ENCODE measurements at regions not wholly inside any gene's neighbourhood (a gene's known extent, or its start where the extent isn't known, plus 50 kb on each side); places are given as distances from the start of the nearest gene placed in this dataset.

- Histone ChIP-seq H3K4ac (ENCODE audit: low read depth, low read length) (no peak overlapping the region), H3K23me2 (ENCODE audit: insufficient read length, low read depth, low read length, poor library complexity, severe bottlenecking) (no peaks in the 10 kb centered on the region), H4K20me1 (ENCODE audit: control insufficient read depth, insufficient read depth, insufficient read length) (no peaks in the 10 kb centered on the region), H3K23ac (ENCODE audit: insufficient read length, low read depth, low read length) (no peak overlapping the region), H2BK20ac (ENCODE audit: low read depth, low read length, poor library complexity, severe bottlenecking) (no peak overlapping the region), H3K27me3 (ENCODE audit: insufficient read depth, low read length) (no peaks in the 10 kb centered on the region), H2BK5ac (ENCODE audit: insufficient read length, low read length) (no peak overlapping the region), H2AK5ac (ENCODE audit: insufficient read length, low read length) (no peak overlapping the region), H2BK120ac (ENCODE audit: low read depth, low read length, poor library complexity, severe bottlenecking) (no peak overlapping the region), H4K8ac (replicated peaks; ENCODE audit: insufficient read length, low read depth, low read length) (no peak overlapping the region), H2AFZ (ENCODE audit: low read length) (no peak overlapping the region), H4K5ac (ENCODE audit: insufficient read length, low read depth, low read length) (no peak overlapping the region), H3K9me3 (ENCODE audit: control insufficient read depth, low read depth, low read length) (no peaks in the 10 kb centered on the region), H3K56ac (ENCODE audit: insufficient read length, low read depth, low read length) (no peak overlapping the region), H3K27ac (ENCODE audit: insufficient read length, low read depth, low read length) (no peak overlapping the region), H3T11ph (ENCODE audit: low read length) (no peak overlapping the region), H3K9ac (ENCODE audit: extremely low read depth, insufficient read length, low read length) (no peak overlapping the region), H4K91ac (ENCODE audit: insufficient read length, low read depth, low read length) (no peak overlapping the region), H2BK15ac (ENCODE audit: low read depth, low read length) (no peak overlapping the region), H3K4me2 (ENCODE audit: insufficient read depth, insufficient read length, low read length) (no peak overlapping the region), H2BK12ac (ENCODE audit: insufficient read length, low read depth, low read length) (no peak overlapping the region), H3K4me1 (ENCODE audit: insufficient read depth, low read length) (no peaks in the 10 kb centered on the region), H3K79me1 (ENCODE audit: insufficient read depth, low read depth, low read length, poor library complexity, severe bottlenecking) (no peaks in the 10 kb centered on the region), H3K18ac (ENCODE audit: insufficient read length, low read depth, low read length) (no peak overlapping the region), H3K14ac (ENCODE audit: insufficient read depth, low read length) (no peak overlapping the region), H3K79me2 (ENCODE audit: insufficient read depth, low read length) (no peaks in the 10 kb centered on the region)
- no peaks in the 10 kb centered on the region for H3K9me3 Mint-ChIP-seq
- H3K4me1 Mint-ChIP-seq, result no peaks in the 10 kb centered on the region
- no CpG with 5 or more reads among the region's 1 CpG for WGBS (ENCODE audit: extremely low coverage, insufficient read length, low lambda C conversion rate)
- DNase-seq, result no peak
- no peak overlapping the region for H3K27ac Mint-ChIP-seq
- no peak overlapping the region for H3K4me3 Mint-ChIP-seq
- H3K36me3 Mint-ChIP-seq (ENCODE audit: insufficient read depth in 1 of 3, low read depth in 3 of 3), result no peaks in the 10 kb centered on the region
- H3K27me3 Mint-ChIP-seq (ENCODE audit: low read depth), result no peaks in the 10 kb centered on the region
- TF ChIP-seq, protein P1, sequence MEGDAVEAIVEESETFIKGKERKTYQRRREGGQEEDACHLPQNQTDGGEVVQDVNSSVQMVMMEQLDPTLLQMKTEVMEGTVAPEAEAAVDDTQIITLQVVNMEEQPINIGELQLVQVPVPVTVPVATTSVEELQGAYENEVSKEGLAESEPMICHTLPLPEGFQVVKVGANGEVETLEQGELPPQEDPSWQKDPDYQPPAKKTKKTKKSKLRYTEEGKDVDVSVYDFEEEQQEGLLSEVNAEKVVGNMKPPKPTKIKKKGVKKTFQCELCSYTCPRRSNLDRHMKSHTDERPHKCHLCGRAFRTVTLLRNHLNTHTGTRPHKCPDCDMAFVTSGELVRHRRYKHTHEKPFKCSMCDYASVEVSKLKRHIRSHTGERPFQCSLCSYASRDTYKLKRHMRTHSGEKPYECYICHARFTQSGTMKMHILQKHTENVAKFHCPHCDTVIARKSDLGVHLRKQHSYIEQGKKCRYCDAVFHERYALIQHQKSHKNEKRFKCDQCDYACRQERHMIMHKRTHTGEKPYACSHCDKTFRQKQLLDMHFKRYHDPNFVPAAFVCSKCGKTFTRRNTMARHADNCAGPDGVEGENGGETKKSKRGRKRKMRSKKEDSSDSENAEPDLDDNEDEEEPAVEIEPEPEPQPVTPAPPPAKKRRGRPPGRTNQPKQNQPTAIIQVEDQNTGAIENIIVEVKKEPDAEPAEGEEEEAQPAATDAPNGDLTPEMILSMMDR (conservative IDR thresholded peaks at IDR 0.05), result no peak
These were observed 879.9 kb downstream of the FAM181B start for GRCh38 chr11:81853791-81854190.

Data from H9 (cell line).